Astrocyte of the cerebellum (primary cell): ENCODE measurements at regions not wholly inside any gene's neighbourhood (a gene's known extent, or its start where the extent isn't known, plus 50 kb on each side); places are given as distances from the start of the nearest gene placed in this dataset.

ENCODE experiments used
- DNase-seq: peaks from one replicate; pipeline ENCODE4 v3.0.0-alpha.2; 2011; ENCODE audit warnings: low read depth
- H3K4me3 ChIP-seq: 2 replicates; pipeline ENCODE4 v1.5.1; 2011; ENCODE audit warnings: mild to moderate bottlenecking, low read depth, low read length, moderate library complexity
- CTCF ChIP-seq: IDR thresholded peaks from 2 replicates; pipeline ENCODE4 v1.5.1; 2012; ENCODE audit warnings: low read length, low read depth, moderate library complexity, mild to moderate bottlenecking; ENCODE audit errors: missing control alignments
- in situ Hi-C: cut with HindIII; loops from 2 replicates; pipeline ENCODE4 v1.10.0; 2017; ENCODE audit warnings: low sequenced_read_pairs

GRCh38 chr4:32436816-32437215 lies 1716.6 kb downstream of the PCDH7 start:
- DNase-seq: no peak
- in situ Hi-C loops: no loop called here
- no peak for TF ChIP-seq CTCF
- H3K4me3 ChIP-seq: no peak overlapping the region

- TF ChIP-seq CTCF: no peak
- no peak for DNase-seq
- in situ Hi-C loops: no loop called here
- no peak overlapping the region for H3K4me3 ChIP-seq
Observed at GRCh38 chr4:32440391-32440790, 1720.2 kb downstream of the PCDH7 start.

- H3K4me3 ChIP-seq: no peak overlapping the region
- DNase-seq: no peak
- TF ChIP-seq CTCF: no peak
- in situ Hi-C loops: no loop called here
Observed at GRCh38 chr4:32454482-32454881, 1734.3 kb downstream of the PCDH7 start.

- no peak overlapping the region for H3K4me3 ChIP-seq
- in situ Hi-C loops: no loop called here
- DNase-seq: peak; percentile 16
- no peak for TF ChIP-seq CTCF
Observed at GRCh38 chr4:32455231-32455630, 1735.1 kb downstream of the PCDH7 start.

- in situ Hi-C loops: no loop called here
- no peak for TF ChIP-seq CTCF
- no peak overlapping the region for H3K4me3 ChIP-seq
- no peak for DNase-seq
Observed at GRCh38 chr4:32460972-32461371, 1740.8 kb downstream of the PCDH7 start.

GRCh38 chr4:32462944-32463343 lies 1742.8 kb downstream of the PCDH7 start:
- DNase-seq: no peak
- TF ChIP-seq CTCF: peak; percentile 42
- in situ Hi-C loops: no loop called here
- no peak overlapping the region for H3K4me3 ChIP-seq

- no peak for DNase-seq
- TF ChIP-seq CTCF: no peak
- no peak overlapping the region for H3K4me3 ChIP-seq
- in situ Hi-C loops: no loop called here
Observed at GRCh38 chr4:32470087-32470585, 1750.0 kb downstream of the PCDH7 start.
